ENCODE measurements at regions not wholly inside any gene's neighbourhood (a gene's known extent, or its start where the extent isn't known, plus 50 kb on each side); places are given as distances from the start of the nearest gene placed in this dataset.

GRCh38 chr11:70644343-70645060 is 246.2 kb downstream of the CTTN start:
- no peak for TF ChIP-seq CTCF (IDR thresholded peaks at IDR 0.05)
- no peak for TF ChIP-seq POLR2A (IDR thresholded peaks at IDR 0.05)

All from thyroid gland (tissue), 4 donors.